ENCODE measurements at regions not wholly inside any gene's neighbourhood (a gene's known extent, or its start where the extent isn't known, plus 50 kb on each side); places are given as distances from the start of the nearest gene placed in this dataset.
"Not testable (repeated sequence)": the region's sequence is repeated elsewhere in the genome, so short reads cannot be mapped to it uniquely, and the experiment has no call there.

- ChIA-PET CTCF (interaction anchor here (0.6 to 2.4 kb wide), 3 partner anchors 12 to 727 kb away, joined by 3 to 7 read pairs (median 4); no protein-coding TSS in a partner anchor), POLR2A (no interaction called here)
- Histone ChIP-seq H2AFZ (ENCODE audit: low read depth) (no peak overlapping the region), H3K4me3 (ENCODE audit: low read depth in 2 of 2, low read length in 1 of 2) (no peak overlapping the region), H4K20me1 (ENCODE audit: insufficient read depth) (no peaks in the 10 kb centered on the region), H3K4me2 (no peak overlapping the region), H3K9me3 (peaks cover 14% of the 10 kb centered on the region; the same call in 1 of the 2 replicates), H3K9ac (no peak overlapping the region), H3K27ac (ENCODE audit: low read depth in 2 of 2, low read length in 1 of 2) (no peak overlapping the region), H3F3A (replicated peaks; ENCODE audit: insufficient read depth) (no peaks in the 10 kb centered on the region), H3K27me3 (ENCODE audit: insufficient read depth) (no peaks in the 10 kb centered on the region), H3K79me2 (ENCODE audit: insufficient read depth) (no peaks in the 10 kb centered on the region), H3K9me2 (no peaks in the 10 kb centered on the region), H3K4me1 (ENCODE audit: control insufficient read depth in 1 of 2, insufficient read depth in 2 of 2, low read depth in 1 of 2, low read length in 1 of 2) (no peaks in the 10 kb centered on the region), H3K36me3 (replicated peaks in 1 of 2; ENCODE audit: control insufficient read depth in 1 of 2, insufficient read depth in 2 of 2, low read length in 1 of 2) (no peaks in the 10 kb centered on the region)
- WGBS (ENCODE audit: low lambda C conversion rate) = 44% methylated on average over 2 of the region's 2 CpGs
- TF ChIP-seq, protein P1, sequence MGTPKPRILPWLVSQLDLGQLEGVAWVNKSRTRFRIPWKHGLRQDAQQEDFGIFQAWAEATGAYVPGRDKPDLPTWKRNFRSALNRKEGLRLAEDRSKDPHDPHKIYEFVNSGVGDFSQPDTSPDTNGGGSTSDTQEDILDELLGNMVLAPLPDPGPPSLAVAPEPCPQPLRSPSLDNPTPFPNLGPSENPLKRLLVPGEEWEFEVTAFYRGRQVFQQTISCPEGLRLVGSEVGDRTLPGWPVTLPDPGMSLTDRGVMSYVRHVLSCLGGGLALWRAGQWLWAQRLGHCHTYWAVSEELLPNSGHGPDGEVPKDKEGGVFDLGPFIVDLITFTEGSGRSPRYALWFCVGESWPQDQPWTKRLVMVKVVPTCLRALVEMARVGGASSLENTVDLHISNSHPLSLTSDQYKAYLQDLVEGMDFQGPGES (IDR thresholded peaks at IDR 0.05; ENCODE audit: low read depth, low read length) = no peak
- no peak for TF ChIP-seq GABPA (IDR thresholded peaks at IDR 0.05; ENCODE audit: low read depth)
- no peak for TF ChIP-seq JUND (IDR thresholded peaks at IDR 0.05)
- TF ChIP-seq SIN3A (IDR thresholded peaks at IDR 0.05; ENCODE audit: borderline replicate concordance, low read depth, low read length) = no peak
- TF ChIP-seq MEF2A (IDR thresholded peaks at IDR 0.05; ENCODE audit: borderline replicate concordance, low read depth) = no peak
- TF ChIP-seq GATA2 (CRISPR knock-in tag; IDR thresholded peaks at IDR 0.05) = no peak
- TF ChIP-seq NFIC (IDR thresholded peaks at IDR 0.05; ENCODE audit: borderline replicate concordance) = no peak
- no peak for TF ChIP-seq FOXM1 (IDR thresholded peaks at IDR 0.05; ENCODE audit: low read depth)
- no peak for TF ChIP-seq SMC3 (IDR thresholded peaks at IDR 0.05; ENCODE audit: low read depth, low read length)
- no peak for TF ChIP-seq USF2 (IDR thresholded peaks at IDR 0.05; ENCODE audit: borderline replicate concordance, low read depth, low read length)
- TF ChIP-seq NRF1 (IDR thresholded peaks at IDR 0.05; ENCODE audit: low read depth, low read length) = no peak
- no peak for TF ChIP-seq RAD21 (IDR thresholded peaks at IDR 0.05; ENCODE audit: low read length)
- TF ChIP-seq EZH2phosphoT487 (IDR thresholded peaks at IDR 0.05; ENCODE audit: borderline replicate concordance, low read depth) = no peak
- TF ChIP-seq TEAD4 (IDR thresholded peaks at IDR 0.05; ENCODE audit: borderline replicate concordance, insufficient read depth) = no peak
- TF ChIP-seq FOSL2 (IDR thresholded peaks at IDR 0.05; ENCODE audit: borderline replicate concordance, low read depth) = no peak
- TF ChIP-seq, protein P2, sequence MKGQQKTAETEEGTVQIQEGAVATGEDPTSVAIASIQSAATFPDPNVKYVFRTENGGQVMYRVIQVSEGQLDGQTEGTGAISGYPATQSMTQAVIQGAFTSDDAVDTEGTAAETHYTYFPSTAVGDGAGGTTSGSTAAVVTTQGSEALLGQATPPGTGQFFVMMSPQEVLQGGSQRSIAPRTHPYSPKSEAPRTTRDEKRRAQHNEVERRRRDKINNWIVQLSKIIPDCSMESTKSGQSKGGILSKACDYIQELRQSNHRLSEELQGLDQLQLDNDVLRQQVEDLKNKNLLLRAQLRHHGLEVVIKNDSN (IDR thresholded peaks at IDR 0.05; ENCODE audit: borderline replicate concordance, low read depth) = no peak
- TF ChIP-seq, protein P3, sequence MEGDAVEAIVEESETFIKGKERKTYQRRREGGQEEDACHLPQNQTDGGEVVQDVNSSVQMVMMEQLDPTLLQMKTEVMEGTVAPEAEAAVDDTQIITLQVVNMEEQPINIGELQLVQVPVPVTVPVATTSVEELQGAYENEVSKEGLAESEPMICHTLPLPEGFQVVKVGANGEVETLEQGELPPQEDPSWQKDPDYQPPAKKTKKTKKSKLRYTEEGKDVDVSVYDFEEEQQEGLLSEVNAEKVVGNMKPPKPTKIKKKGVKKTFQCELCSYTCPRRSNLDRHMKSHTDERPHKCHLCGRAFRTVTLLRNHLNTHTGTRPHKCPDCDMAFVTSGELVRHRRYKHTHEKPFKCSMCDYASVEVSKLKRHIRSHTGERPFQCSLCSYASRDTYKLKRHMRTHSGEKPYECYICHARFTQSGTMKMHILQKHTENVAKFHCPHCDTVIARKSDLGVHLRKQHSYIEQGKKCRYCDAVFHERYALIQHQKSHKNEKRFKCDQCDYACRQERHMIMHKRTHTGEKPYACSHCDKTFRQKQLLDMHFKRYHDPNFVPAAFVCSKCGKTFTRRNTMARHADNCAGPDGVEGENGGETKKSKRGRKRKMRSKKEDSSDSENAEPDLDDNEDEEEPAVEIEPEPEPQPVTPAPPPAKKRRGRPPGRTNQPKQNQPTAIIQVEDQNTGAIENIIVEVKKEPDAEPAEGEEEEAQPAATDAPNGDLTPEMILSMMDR (IDR thresholded peaks at IDR 0.05) = no peak
- TF ChIP-seq POLR2AphosphoS5 (IDR thresholded peaks at IDR 0.05; ENCODE audit: low read depth, low read length) = no peak
- no peak for TF ChIP-seq RFX5 (IDR thresholded peaks at IDR 0.05; ENCODE audit: low read length)
- no peak for DNase-seq
Observed at GRCh38 chr4:137851435-137851834, 319.1 kb upstream of the PCDH18 start.

DNA sequence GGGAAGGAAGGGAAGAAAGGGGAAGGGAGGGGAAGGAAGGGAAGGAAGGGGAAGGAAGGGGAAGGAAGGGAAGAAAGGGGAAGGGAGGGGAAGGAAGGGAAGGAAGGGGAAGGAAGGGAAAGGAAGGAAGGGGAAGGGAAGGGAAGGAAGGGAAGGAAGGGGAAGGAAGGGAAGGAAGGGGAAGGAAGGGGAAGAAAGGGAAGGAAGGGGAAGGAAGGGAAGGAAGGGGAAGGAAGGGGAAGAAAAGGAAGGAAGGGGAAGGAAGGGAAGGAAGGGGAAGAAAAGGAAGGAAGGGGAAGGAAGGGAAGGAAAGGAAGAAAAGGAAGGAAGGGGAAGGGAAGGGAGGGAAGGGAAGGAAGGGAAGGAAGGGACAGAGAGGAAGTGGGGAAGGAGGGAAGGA is 295.7 kb upstream of the PCDH18 start:
- POLR2A ChIA-PET; H3K36me3 ChIP-seq (replicated peaks in 1 of 2; ENCODE audit: control insufficient read depth in 1 of 2, insufficient read depth in 2 of 2, low read length in 1 of 2); H3K9ac ChIP-seq; H2AFZ ChIP-seq (ENCODE audit: low read depth); H3K9me3 ChIP-seq; H4K20me1 ChIP-seq (ENCODE audit: insufficient read depth); H3K27me3 ChIP-seq (ENCODE audit: insufficient read depth); H3K9me2 ChIP-seq; H3K79me2 ChIP-seq (ENCODE audit: insufficient read depth); H3F3A ChIP-seq (replicated peaks; ENCODE audit: insufficient read depth); CTCF ChIA-PET; H3K4me2 ChIP-seq; DNase-seq; H3K27ac ChIP-seq (ENCODE audit: low read depth in 2 of 2, low read length in 1 of 2); H3K4me1 ChIP-seq (ENCODE audit: control insufficient read depth in 1 of 2, insufficient read depth in 2 of 2, low read depth in 1 of 2, low read length in 1 of 2); H3K4me3 ChIP-seq (ENCODE audit: low read depth in 2 of 2, low read length in 1 of 2): not testable (repeated sequence)
